ENCODE measurements at regions not wholly inside any gene's neighbourhood (a gene's known extent, or its start where the extent isn't known, plus 50 kb on each side); places are given as distances from the start of the nearest gene placed in this dataset.
"Not testable (repeated sequence)": the region's sequence is repeated elsewhere in the genome, so short reads cannot be mapped to it uniquely, and the experiment has no call there.

- FAIRE-seq (no peak), DNase-seq (no peak)
- Histone ChIP-seq H3K4me1 (ENCODE audit: control insufficient read depth in 3 of 3, insufficient read depth in 2 of 3, low read depth in 1 of 3, low read length in 2 of 3) (no peaks in the 10 kb centered on the region), H3K9me3 (ENCODE audit: control insufficient read depth in 2 of 2, insufficient read depth in 1 of 2, low read depth in 1 of 2, low read length in 1 of 2) (no peaks in the 10 kb centered on the region), H3K36me3 (ENCODE audit: control insufficient read depth in 3 of 3, insufficient read depth in 2 of 3, low read depth in 1 of 3, low read length in 3 of 3) (no peaks in the 10 kb centered on the region), H3K4me3 (ENCODE audit: low read depth in 1 of 3, low read length in 3 of 3) (no peak overlapping the region), H3K27me3 (ENCODE audit: control insufficient read depth in 3 of 3, insufficient read depth in 3 of 3, low read length in 3 of 3) (no peaks in the 10 kb centered on the region), H3K27ac (ENCODE audit: low read depth in 1 of 3, low read length in 2 of 3) (no peak overlapping the region)
- WGBS, 3 donors: 60 to 80% (median 65%) methylated on average over 2 of the region's 2 CpGs
These were observed 1221.7 kb upstream of the SPRY2 start for GRCh38 chr13:81562598-81562997.

- FAIRE-seq (no peak), DNase-seq (no peak)
- no peaks in the 10 kb centered on the region for H3K4me1 ChIP-seq (ENCODE audit: control insufficient read depth in 3 of 3, insufficient read depth in 2 of 3, low read depth in 1 of 3, low read length in 2 of 3)
These were observed 1210.1 kb upstream of the SPRY2 start for GRCh38 chr13:81551036-81551435.

GRCh38 chr13:81546294-81546693 lies 1205.4 kb upstream of the SPRY2 start:
- DNase-seq; H3K27me3 ChIP-seq (ENCODE audit: control insufficient read depth in 3 of 3, insufficient read depth in 3 of 3, low read length in 3 of 3); H3K4me3 ChIP-seq (ENCODE audit: low read depth in 1 of 3, low read length in 3 of 3); H3K27ac ChIP-seq (ENCODE audit: low read depth in 1 of 3, low read length in 2 of 3); H3K36me3 ChIP-seq (ENCODE audit: control insufficient read depth in 3 of 3, insufficient read depth in 2 of 3, low read depth in 1 of 3, low read length in 3 of 3); H3K4me1 ChIP-seq (ENCODE audit: control insufficient read depth in 3 of 3, insufficient read depth in 2 of 3, low read depth in 1 of 3, low read length in 2 of 3); FAIRE-seq: not testable (repeated sequence)
- WGBS, 3 donors: 82 to 91% (median 88%) methylated on average over 2 of the region's 2 CpGs
- peaks cover 0 to 24% of the 10 kb centered on the region in 2 donors for H3K9me3 ChIP-seq (ENCODE audit: control insufficient read depth in 2 of 2, insufficient read depth in 1 of 2, low read depth in 1 of 2, low read length in 1 of 2)

More at GRCh38 chr13:81551036-81551435, 1210.1 kb upstream of the SPRY2 start:
- Histone ChIP-seq H3K27ac (ENCODE audit: low read depth in 1 of 3, low read length in 2 of 3) (no peak overlapping the region), H3K4me3 (ENCODE audit: low read depth in 1 of 3, low read length in 3 of 3) (no peak overlapping the region), H3K9me3 (ENCODE audit: control insufficient read depth in 2 of 2, insufficient read depth in 1 of 2, low read depth in 1 of 2, low read length in 1 of 2) (peaks cover 0 to 17% of the 10 kb centered on the region in 2 donors), H3K36me3 (ENCODE audit: control insufficient read depth in 3 of 3, insufficient read depth in 2 of 3, low read depth in 1 of 3, low read length in 3 of 3) (no peaks in the 10 kb centered on the region), H3K27me3 (ENCODE audit: control insufficient read depth in 3 of 3, insufficient read depth in 3 of 3, low read length in 3 of 3) (no peaks in the 10 kb centered on the region)
- 50 to 59% (median 50%) methylated on average over 2 of the region's 2 CpGs for WGBS, 3 donors

- no peak overlapping the region for H3K4me3 ChIP-seq (ENCODE audit: low read depth in 1 of 3, low read length in 3 of 3)
- no peak overlapping the region for H3K27ac ChIP-seq (ENCODE audit: low read depth in 1 of 3, low read length in 2 of 3)
- 18 to 37% (median 21%) methylated on average over 1 of the region's 1 CpG for WGBS, 3 donors
- peaks cover 0 to 5% of the 10 kb centered on the region in 2 donors for H3K9me3 ChIP-seq (ENCODE audit: control insufficient read depth in 2 of 2, insufficient read depth in 1 of 2, low read depth in 1 of 2, low read length in 1 of 2)
- peak; percentile 20 to 37 for DNase-seq
- FAIRE-seq: no peak
- peaks cover 0 to 2% (median 0%) of the 10 kb centered on the region in 3 donors for H3K4me1 ChIP-seq (ENCODE audit: control insufficient read depth in 3 of 3, insufficient read depth in 2 of 3, low read depth in 1 of 3, low read length in 2 of 3)
- H3K27me3 ChIP-seq (ENCODE audit: control insufficient read depth in 3 of 3, insufficient read depth in 3 of 3, low read length in 3 of 3): no peaks in the 10 kb centered on the region
- no peaks in the 10 kb centered on the region for H3K36me3 ChIP-seq (ENCODE audit: control insufficient read depth in 3 of 3, insufficient read depth in 2 of 3, low read depth in 1 of 3, low read length in 3 of 3)
These were observed 1199.9 kb upstream of the SPRY2 start for GRCh38 chr13:81540777-81541176.

DNA sequence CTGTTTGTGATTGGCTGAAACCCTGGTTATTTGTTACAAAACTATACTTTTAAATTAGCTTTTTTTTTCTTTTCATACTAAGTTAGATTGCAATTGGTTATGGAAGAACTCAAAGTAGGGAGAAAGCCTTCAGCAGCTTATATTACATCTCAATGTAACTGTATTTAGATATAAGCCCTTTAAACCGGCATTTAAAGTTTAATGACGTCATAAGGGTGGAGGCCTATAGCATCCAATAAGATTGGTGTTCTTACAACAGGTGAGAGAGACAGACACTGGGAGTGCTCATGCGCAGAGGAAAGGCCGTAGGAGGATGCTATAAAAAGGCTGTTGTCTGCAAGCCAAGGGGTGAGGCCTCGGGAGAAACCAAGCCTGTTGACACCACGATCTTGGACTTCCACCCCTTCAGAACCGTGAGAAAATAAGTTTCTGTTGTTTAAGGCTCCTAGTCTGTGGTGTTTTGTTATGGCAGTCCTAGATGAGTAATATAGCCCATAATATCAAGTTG lies 1198.8 kb upstream of the SPRY2 start:
- H3K9me3 ChIP-seq (ENCODE audit: control insufficient read depth in 2 of 2, insufficient read depth in 1 of 2, low read depth in 1 of 2, low read length in 1 of 2): no peaks in the 10 kb centered on the region
- FAIRE-seq: no peak
- no peak overlapping the region for H3K4me3 ChIP-seq (ENCODE audit: low read depth in 1 of 3, low read length in 3 of 3)
- H3K27me3 ChIP-seq (ENCODE audit: control insufficient read depth in 3 of 3, insufficient read depth in 3 of 3, low read length in 3 of 3): no peaks in the 10 kb centered on the region
- H3K27ac ChIP-seq (ENCODE audit: low read depth in 1 of 3, low read length in 2 of 3): no peak overlapping the region
- DNase-seq: peak in 1 of 2 donors; percentile 3
- WGBS, 3 donors: 27 to 67% (median 52%) methylated on average over 7 of the region's 7 CpGs
- no peaks in the 10 kb centered on the region for H3K4me1 ChIP-seq (ENCODE audit: control insufficient read depth in 3 of 3, insufficient read depth in 2 of 3, low read depth in 1 of 3, low read length in 2 of 3)
- H3K36me3 ChIP-seq (ENCODE audit: control insufficient read depth in 3 of 3, insufficient read depth in 2 of 3, low read depth in 1 of 3, low read length in 3 of 3): no peaks in the 10 kb centered on the region

- H3K4me1 ChIP-seq (ENCODE audit: control insufficient read depth in 3 of 3, insufficient read depth in 2 of 3, low read depth in 1 of 3, low read length in 2 of 3): no peaks in the 10 kb centered on the region
- H3K4me3 ChIP-seq (ENCODE audit: low read depth in 1 of 3, low read length in 3 of 3): no peak overlapping the region
- no peak for FAIRE-seq
- no peak for DNase-seq
- no peaks in the 10 kb centered on the region for H3K27me3 ChIP-seq (ENCODE audit: control insufficient read depth in 3 of 3, insufficient read depth in 3 of 3, low read length in 3 of 3)
- H3K27ac ChIP-seq (ENCODE audit: low read depth in 1 of 3, low read length in 2 of 3): no peak overlapping the region
- no peaks in the 10 kb centered on the region for H3K9me3 ChIP-seq (ENCODE audit: control insufficient read depth in 2 of 2, insufficient read depth in 1 of 2, low read depth in 1 of 2, low read length in 1 of 2)
- 88 to 94% (median 90%) methylated on average over 3 of the region's 3 CpGs for WGBS, 3 donors
- H3K36me3 ChIP-seq (ENCODE audit: control insufficient read depth in 3 of 3, insufficient read depth in 2 of 3, low read depth in 1 of 3, low read length in 3 of 3): no peaks in the 10 kb centered on the region
These were observed 1158.0 kb upstream of the SPRY2 start for GRCh38 chr13:81498969-81499368.

GRCh38 chr13:81493144-81493543 lies 1152.2 kb upstream of the SPRY2 start:
- Histone ChIP-seq H3K4me3 (ENCODE audit: low read depth in 1 of 3, low read length in 3 of 3) (no peak overlapping the region), H3K36me3 (ENCODE audit: control insufficient read depth in 3 of 3, insufficient read depth in 2 of 3, low read depth in 1 of 3, low read length in 3 of 3) (no peaks in the 10 kb centered on the region), H3K4me1 (ENCODE audit: control insufficient read depth in 3 of 3, insufficient read depth in 2 of 3, low read depth in 1 of 3, low read length in 2 of 3) (no peaks in the 10 kb centered on the region), H3K27ac (ENCODE audit: low read depth in 1 of 3, low read length in 2 of 3) (no peak overlapping the region), H3K27me3 (ENCODE audit: control insufficient read depth in 3 of 3, insufficient read depth in 3 of 3, low read length in 3 of 3) (no peaks in the 10 kb centered on the region), H3K9me3 (ENCODE audit: control insufficient read depth in 2 of 2, insufficient read depth in 1 of 2, low read depth in 1 of 2, low read length in 1 of 2) (no peaks in the 10 kb centered on the region)
- DNase-seq: peak in 1 of 2 donors; percentile 36
- WGBS, 3 donors: 70 to 81% (median 70%) methylated on average over 4 of the region's 4 CpGs
- FAIRE-seq: no peak

- no peaks in the 10 kb centered on the region for H3K27me3 ChIP-seq (ENCODE audit: control insufficient read depth in 3 of 3, insufficient read depth in 3 of 3, low read length in 3 of 3)
- no peak overlapping the region for H3K27ac ChIP-seq (ENCODE audit: low read depth in 1 of 3, low read length in 2 of 3)
- 80 to 87% (median 82%) methylated on average over 3 of the region's 3 CpGs for WGBS, 3 donors
- no peak overlapping the region for H3K4me3 ChIP-seq (ENCODE audit: low read depth in 1 of 3, low read length in 3 of 3)
- no peaks in the 10 kb centered on the region for H3K9me3 ChIP-seq (ENCODE audit: control insufficient read depth in 2 of 2, insufficient read depth in 1 of 2, low read depth in 1 of 2, low read length in 1 of 2)
- FAIRE-seq: no peak
- no peaks in the 10 kb centered on the region for H3K36me3 ChIP-seq (ENCODE audit: control insufficient read depth in 3 of 3, insufficient read depth in 2 of 3, low read depth in 1 of 3, low read length in 3 of 3)
- no peaks in the 10 kb centered on the region for H3K4me1 ChIP-seq (ENCODE audit: control insufficient read depth in 3 of 3, insufficient read depth in 2 of 3, low read depth in 1 of 3, low read length in 2 of 3)
- no peak for DNase-seq
These were observed 1151.5 kb upstream of the SPRY2 start for GRCh38 chr13:81492449-81492848.

GRCh38 chr13:81488021-81488420 lies 1147.1 kb upstream of the SPRY2 start:
- Histone ChIP-seq H3K9me3 (ENCODE audit: control insufficient read depth in 2 of 2, insufficient read depth in 1 of 2, low read depth in 1 of 2, low read length in 1 of 2) (no peaks in the 10 kb centered on the region), H3K36me3 (ENCODE audit: control insufficient read depth in 3 of 3, insufficient read depth in 2 of 3, low read depth in 1 of 3, low read length in 3 of 3) (no peaks in the 10 kb centered on the region), H3K4me3 (ENCODE audit: low read depth in 1 of 3, low read length in 3 of 3) (no peak overlapping the region), H3K4me1 (ENCODE audit: control insufficient read depth in 3 of 3, insufficient read depth in 2 of 3, low read depth in 1 of 3, low read length in 2 of 3) (no peaks in the 10 kb centered on the region), H3K27ac (ENCODE audit: low read depth in 1 of 3, low read length in 2 of 3) (no peak overlapping the region), H3K27me3 (ENCODE audit: control insufficient read depth in 3 of 3, insufficient read depth in 3 of 3, low read length in 3 of 3) (no peaks in the 10 kb centered on the region)
- DNase-seq (no peak), FAIRE-seq (no peak)
- 78 to 86% (median 81%) methylated on average over 1 of the region's 1 CpG for WGBS, 3 donors

All from small intestine (tissue), 7 donors.